B cell (primary cell): ENCODE measurements at regions not wholly inside any gene's neighbourhood (a gene's known extent, or its start where the extent isn't known, plus 50 kb on each side); places are given as distances from the start of the nearest gene placed in this dataset.

Experiments
- ATAC-seq: fragments of 200-7000 bp; cut with Tn5 transposase; one replicate; pipeline ENCODE4 v1.10.0; 2021; ENCODE audit warnings: low read depth, mild to moderate bottlenecking, moderate number of reproducible peaks, moderate library complexity
- CTCF ChIA-PET: fragments of 350-600 bp; sonication (Branson Sonifier 250); formaldehyde crosslinking; loops from one replicate; lab custom pipeline; 2021; ENCODE audit warnings: antibody characterized with exemption, inconsistent platforms; lab: Charles Lee
- POLR2A ChIA-PET: fragments of 350-600 bp; sonication (Branson Sonifier 250); formaldehyde crosslinking; loops from one replicate; lab custom pipeline; 2021; ENCODE audit warnings: antibody characterized with exemption; lab: Charles Lee
- DNase-seq: peaks from one replicate; pipeline ENCODE4 v3.0.0; 2013
- H2AFZ ChIP-seq: 2 replicates; pipeline ENCODE4 v1.6.1; 2012; ENCODE audit warnings: mild to moderate bottlenecking, low read depth, low read length; ENCODE audit not compliant: insufficient read depth, poor library complexity, severe bottlenecking
- H3K27ac ChIP-seq, 2 donors: 1 replicate in 1 of 2; 2 replicates in 1 of 2; pipeline ENCODE4 v1.5.1; 2012 to 2013; ENCODE audit warnings: low read length in 2 of 2, mild to moderate bottlenecking in 2 of 2, moderate library complexity in 1 of 2
- H3K27me3 ChIP-seq, 4 experiments: fragments of 200-600 bp in 1 of 4; sonication (generic) in 1 of 4; replicated peaks in 1 of 4; 1 replicate in 2 of 4; 2 replicates in 2 of 4; pipeline versions ENCODE4 v1.6.1 to v1.7.0; 2013 to 2016; ENCODE audit warnings: low read length in 3 of 4, mild to moderate bottlenecking in 2 of 4, mixed read lengths in 1 of 4, moderate library complexity in 1 of 4; ENCODE audit not compliant: insufficient read depth in 4 of 4, control insufficient read depth in 3 of 4; ENCODE audit errors: control extremely low read depth in 1 of 4
- H3K36me3 ChIP-seq, 2 experiments: replicated peaks in 1 of 2; 1 replicate in 1 of 2; 2 replicates in 1 of 2; pipeline versions ENCODE4 v1.6.1 to v1.7.1; 2013; ENCODE audit warnings: low read length in 1 of 2; ENCODE audit not compliant: insufficient read depth in 2 of 2, control insufficient read depth in 1 of 2; ENCODE audit errors: control extremely low read depth in 1 of 2, extremely low read depth in 1 of 2
- H3K4me1 ChIP-seq, 2 donors: fragments of 200-600 bp in 1 of 2; sonication (generic) in 1 of 2; 1 replicate in 1 of 2; 2 replicates in 1 of 2; pipeline versions ENCODE4 v1.5.1 to v1.6.1; 2013 to 2017; ENCODE audit warnings: low read length in 2 of 2; ENCODE audit not compliant: control insufficient read depth in 2 of 2, insufficient read depth in 2 of 2
- H3K4me2 ChIP-seq: replicated peaks from 2 replicates; pipeline ENCODE3; 2012; ENCODE audit warnings: mild to moderate bottlenecking, low read depth, low read length; ENCODE audit not compliant: poor library complexity, severe bottlenecking
- H3K4me3 ChIP-seq, 5 experiments: fragments of 200-600 bp in 1 of 5; sonication (generic) in 1 of 5; 1 replicate in 3 of 5; 2 replicates in 2 of 5; pipeline versions ENCODE4 v1.5.1 to v1.7.0; 2011 to 2016; ENCODE audit warnings: low read length in 4 of 5, mild to moderate bottlenecking in 4 of 5, low read depth in 2 of 5, control low read depth in 1 of 5, moderate library complexity in 1 of 5; ENCODE audit not compliant: insufficient read depth in 1 of 5; ENCODE audit errors: control extremely low read depth in 1 of 5, extremely low read depth in 1 of 5
- H3K79me2 ChIP-seq: fragments of 200-600 bp; sonication (generic); one replicate; pipeline ENCODE4 v1.6.0; 2016; ENCODE audit warnings: low read length; ENCODE audit not compliant: control insufficient read depth, insufficient read depth
- H3K9ac ChIP-seq: fragments of 200-600 bp; sonication (generic); 2 replicates; pipeline ENCODE4 v1.6.1; 2017; ENCODE audit warnings: mild to moderate bottlenecking, low read length, moderate library complexity
- H3K9me3 ChIP-seq, 3 donors: one replicate each; pipeline versions ENCODE4 v1.6.1 to v1.7.1; 2013; ENCODE audit warnings: low read length in 2 of 3; ENCODE audit not compliant: control insufficient read depth in 2 of 3, insufficient read depth in 1 of 3; ENCODE audit errors: control extremely low read depth in 1 of 3
- H4K20me1 ChIP-seq: 2 replicates; pipeline ENCODE4 v1.6.0; 2012; ENCODE audit warnings: mild to moderate bottlenecking, low read length; ENCODE audit not compliant: insufficient read depth, control insufficient read depth, poor library complexity, severe bottlenecking
- H3K27ac Mint-ChIP-seq: one replicate; pipeline ENCODE4 v1.8.0; 2021; ENCODE audit warnings: mixed read lengths
- H3K27me3 Mint-ChIP-seq: one replicate; pipeline ENCODE4 v1.8.0; 2021; ENCODE audit warnings: mixed read lengths
- H3K4me1 Mint-ChIP-seq: one replicate; pipeline ENCODE4 v1.8.0; 2021; ENCODE audit warnings: mixed read lengths
- H3K4me3 Mint-ChIP-seq: one replicate; pipeline ENCODE4 v1.8.0; 2021; ENCODE audit warnings: mixed read lengths
- H3K9me3 Mint-ChIP-seq: one replicate; pipeline ENCODE4 v1.8.0; 2022; ENCODE audit warnings: mixed read lengths; ENCODE audit not compliant: insufficient read depth
- CTCF ChIP-seq: fragments of 200-600 bp; IDR thresholded peaks from one replicate; pipeline ENCODE4 v1.8.0; 2022; ENCODE audit warnings: antibody characterized with exemption, mild to moderate bottlenecking
- EZH2 ChIP-seq: IDR thresholded peaks from 2 replicates; pipeline ENCODE4 v1.6.1; 2012; ENCODE audit warnings: borderline replicate concordance, low read depth, mild to moderate bottlenecking, moderate library complexity, low read length; ENCODE audit not compliant: insufficient read depth, poor library complexity, severe bottlenecking
- WGBS: methylation state at CpG from one replicate; pipeline ENCODE4 v1.1.5; 2013; ENCODE audit warnings: missing lambda C conversion rate; ENCODE audit not compliant: insufficient coverage; 5-methylcytosine and 5-hydroxymethylcytosine counted together
- intact Hi-C: fragments of 100-400 bp; cut with micrococcal nuclease; formaldehyde crosslinking; loops from one replicate; pipeline ENCODE4 v1.10.0; 2022

- Mint-ChIP-seq H3K4me1 (no peaks in the 10 kb centered on the region), H3K27me3 (no peaks in the 10 kb centered on the region), H3K4me3 (no peak overlapping the region), H3K9me3 (no peaks in the 10 kb centered on the region), H3K27ac (no peak overlapping the region)
- Histone ChIP-seq H4K20me1 (no peaks in the 10 kb centered on the region), H3K36me3 (no peaks in the 10 kb centered on the region), H3K27ac (no peak overlapping the region), H3K4me2 (no peak overlapping the region), H3K27me3 (no peaks in the 10 kb centered on the region), H3K79me2 (no peaks in the 10 kb centered on the region), H3K4me1 (no peaks in the 10 kb centered on the region), H3K4me3 (no peak overlapping the region), H2AFZ (no peak overlapping the region), H3K9ac (no peak overlapping the region), H3K9me3 (peaks cover 0 to 6% (median 3%) of the 10 kb centered on the region in 3 donors)
- TF ChIP-seq CTCF (no peak), EZH2 (no peak)
- no peak for ATAC-seq
- intact Hi-C loops: no loop called here
- ChIA-PET POLR2A (no interaction called here), CTCF (no interaction called here)
- no peak for DNase-seq
- 93% methylated on average over 9 of the region's 9 CpGs for WGBS
Observed at GRCh38 chr2:220057916-220058315, 430.5 kb downstream of the SLC4A3 start.

- Histone ChIP-seq H3K27ac (no peak overlapping the region), H3K9ac (no peak overlapping the region), H3K4me3 (no peak overlapping the region), H4K20me1 (no peaks in the 10 kb centered on the region), H3K79me2 (no peaks in the 10 kb centered on the region), H3K4me2 (no peak overlapping the region), H3K36me3 (no peaks in the 10 kb centered on the region), H3K27me3 (no peaks in the 10 kb centered on the region), H3K4me1 (no peaks in the 10 kb centered on the region), H3K9me3 (peaks cover 0 to 3% (median 0%) of the 10 kb centered on the region in 3 donors), H2AFZ (no peak overlapping the region)
- H3K27me3 Mint-ChIP-seq: no peaks in the 10 kb centered on the region
- no peaks in the 10 kb centered on the region for H3K4me1 Mint-ChIP-seq
- DNase-seq: no peak
- no peak for ATAC-seq
- no peak overlapping the region for H3K27ac Mint-ChIP-seq
- CTCF ChIA-PET: no interaction called here
- peaks cover 2% of the 10 kb centered on the region for H3K9me3 Mint-ChIP-seq
- whole genome bisulfite sequencing: 92% methylated on average over 6 of the region's 13 CpGs
- TF ChIP-seq EZH2 (no peak), CTCF (no peak)
- H3K4me3 Mint-ChIP-seq: no peak overlapping the region
- intact Hi-C loops: no loop called here
- POLR2A ChIA-PET: no interaction called here
Observed at GRCh38 chr2:220064111-220065030, 436.9 kb downstream of the SLC4A3 start.
